Endothelial cell of umbilical vein (primary cell): ENCODE measurements at regions not wholly inside any gene's neighbourhood (a gene's known extent, or its start where the extent isn't known, plus 50 kb on each side); places are given as distances from the start of the nearest gene placed in this dataset.

Experiments
- BruUV-seq: library from RNA; stranded (reverse); fragments of 400-500 nt; replicated peaks from 2 replicates; lab custom pipeline; 2021; lab: Mats Ljungman, UMichigan
- CTCF ChIA-PET: fragments of 300-600, 350-600 bp; sonication (Branson Sonifier 250); formaldehyde crosslinking; loops from one replicate; lab custom pipeline; 2021; ENCODE audit warnings: antibody characterized with exemption, inconsistent platforms; lab: Charles Lee
- POLR2A ChIA-PET: fragments of 300-600, 350-600 bp; sonication (Branson Sonifier 250); formaldehyde crosslinking; loops from one replicate; lab custom pipeline; 2021; ENCODE audit warnings: antibody characterized with exemption, inconsistent platforms; lab: Charles Lee
- DNase-seq: peaks from one replicate; pipeline ENCODE4 v3.0.0-alpha.2; 2011; ENCODE audit warnings: low read depth, low spot score
- FAIRE-seq: peaks from 2 replicates; lab custom pipeline; 2011; peaks lifted over from hg19 to GRCh38; lab: Jason Lieb, UNC
- H2AFZ ChIP-seq: 2 replicates; pipeline ENCODE4 v1.6.0; 2012; ENCODE audit warnings: low read depth, low read length, control low read depth, inconsistent platforms
- H3K27ac ChIP-seq: 2 replicates; pipeline ENCODE4 v1.5.1; 2011; ENCODE audit warnings: low read depth, mild to moderate bottlenecking, control low read depth, low read length, moderate library complexity; ENCODE audit not compliant: insufficient read depth
- H3K27me3 ChIP-seq, 2 experiments: 2 replicates each; pipeline versions ENCODE4 v1.6.0 to v1.6.1; 2011; ENCODE audit warnings: low read length in 2 of 2, mixed read lengths in 1 of 2; ENCODE audit not compliant: control insufficient read depth in 2 of 2, insufficient read depth in 2 of 2
- H3K36me3 ChIP-seq, 2 experiments: 2 replicates in 1 of 2; 3 replicates in 1 of 2; pipeline ENCODE4 v1.5.1; 2011; ENCODE audit warnings: low read length in 2 of 2, mild to moderate bottlenecking in 1 of 2, moderate library complexity in 1 of 2; ENCODE audit not compliant: control insufficient read depth in 2 of 2, insufficient read depth in 2 of 2; ENCODE audit errors: extremely low read depth in 1 of 2
- H3K4me1 ChIP-seq: 3 replicates; pipeline ENCODE4 v1.5.1; 2011; ENCODE audit warnings: mild to moderate bottlenecking, low read length; ENCODE audit not compliant: control insufficient read depth, insufficient read depth; ENCODE audit errors: extremely low read depth
- H3K4me2 ChIP-seq: 2 replicates; pipeline ENCODE4 v1.6.1; 2011; ENCODE audit warnings: low read length, control low read depth, mixed read lengths; ENCODE audit not compliant: insufficient read depth
- H3K4me3 ChIP-seq, 3 experiments: fragments of 200-600 bp in 1 of 3; sonication (generic), shearing (Covaris generic) in 1 of 3; replicated peaks in 1 of 3; 2 replicates each; pipeline ENCODE4 v1.5.1; 2011 to 2016; ENCODE audit warnings: control low read depth in 3 of 3, low read length in 3 of 3, mild to moderate bottlenecking in 2 of 3, inconsistent platforms in 1 of 3, low read depth in 1 of 3, moderate library complexity in 1 of 3; ENCODE audit not compliant: insufficient read depth in 1 of 3
- H3K79me2 ChIP-seq: 2 replicates; pipeline ENCODE4 v1.6.0; 2012; ENCODE audit warnings: low read length, inconsistent platforms; ENCODE audit not compliant: control insufficient read depth, insufficient read depth
- H3K9ac ChIP-seq: replicated peaks from 2 replicates; pipeline ENCODE3; 2011; ENCODE audit warnings: low read length, control low read depth; ENCODE audit not compliant: insufficient read depth; ENCODE audit errors: extremely low read depth
- H3K9me1 ChIP-seq: replicated peaks from 3 replicates; pipeline ENCODE4 v1.6.0; 2011; ENCODE audit warnings: mild to moderate bottlenecking, low read length; ENCODE audit not compliant: control insufficient read depth, insufficient read depth; ENCODE audit errors: extremely low read depth
- H3K9me3 ChIP-seq: replicated peaks from 2 replicates; pipeline ENCODE4 v1.5.1; 2012; ENCODE audit warnings: low read length, inconsistent platforms; ENCODE audit not compliant: control insufficient read depth, insufficient read depth
- H4K20me1 ChIP-seq: replicated peaks from 2 replicates; pipeline ENCODE3; 2011; ENCODE audit warnings: mild to moderate bottlenecking, low read length; ENCODE audit not compliant: control insufficient read depth, insufficient read depth; ENCODE audit errors: extremely low read depth
- CTCF ChIP-seq, 2 donors: IDR thresholded peaks; 1 replicate in 1 of 2; 2 replicates in 1 of 2; pipeline ENCODE4 v1.5.1; 2011; ENCODE audit warnings: low read length in 2 of 2, mild to moderate bottlenecking in 2 of 2, moderate library complexity in 2 of 2, control low read depth in 1 of 2, inconsistent platforms in 1 of 2, low read depth in 1 of 2; ENCODE audit not compliant: insufficient read depth in 1 of 2; ENCODE audit errors: extremely low read depth in 1 of 2
- EZH2 ChIP-seq: IDR thresholded peaks from 2 replicates; pipeline ENCODE4 v1.6.1; 2012; ENCODE audit warnings: borderline replicate concordance, low read depth, mild to moderate bottlenecking, moderate library complexity, low read length, inconsistent platforms; ENCODE audit not compliant: severe bottlenecking
- FOS ChIP-seq: IDR thresholded peaks from 2 replicates; pipeline ENCODE4 v1.6.1; 2011; ENCODE audit warnings: mild to moderate bottlenecking, low read length, moderate library complexity, borderline replicate concordance; ENCODE audit not compliant: insufficient read depth
- GATA2 ChIP-seq: IDR thresholded peaks from 2 replicates; pipeline ENCODE4 v1.7.0; 2011; ENCODE audit warnings: low read depth, mild to moderate bottlenecking, moderate library complexity, mixed read lengths, low read length; ENCODE audit not compliant: insufficient read length, insufficient read depth
- JUN ChIP-seq: IDR thresholded peaks from 2 replicates; pipeline ENCODE4 v1.6.1; 2011; ENCODE audit warnings: borderline replicate concordance, low read depth; ENCODE audit not compliant: insufficient read length, insufficient read depth
- MAX ChIP-seq: IDR thresholded peaks from 2 replicates; pipeline ENCODE4 v1.6.1; 2011; ENCODE audit not compliant: insufficient read depth, insufficient read length
- MYC ChIP-seq: IDR thresholded peaks from one replicate; pipeline ENCODE4 v1.6.1; 2011; ENCODE audit warnings: mild to moderate bottlenecking, low read depth, low read length
- POLR2A ChIP-seq: IDR thresholded peaks from 2 replicates; pipeline ENCODE4 v1.6.1; 2012; ENCODE audit warnings: low read depth, mild to moderate bottlenecking, control low read depth, low read length
- POLR2AphosphoS5 ChIP-seq: IDR thresholded peaks from 2 replicates; pipeline ENCODE4 v1.6.1; 2012; ENCODE audit warnings: low read depth, mild to moderate bottlenecking, control low read depth, low read length, moderate library complexity; ENCODE audit not compliant: insufficient read depth
- dilution Hi-C: fragments of 300-500 bp; cut with MboI; formaldehyde crosslinking; loops from one replicate; pipeline ENCODE4 v1.15.0; 2019; ENCODE audit warnings: low sequenced_read_pairs; ENCODE audit not compliant: extremely low pct_ligation_motif_present
- intact Hi-C: fragments of 100-400 bp; cut with micrococcal nuclease; formaldehyde crosslinking; loops from one replicate; pipeline ENCODE4 v1.10.0; 2022

- no peaks in the 10 kb centered on the region for H3K9me3 ChIP-seq
- intact Hi-C loops = no loop called here
- H3K79me2 ChIP-seq = no peaks in the 10 kb centered on the region
Measured at GRCh38 chr11:134611537-134611936, 199.5 kb upstream of the B3GAT1 start.

More at GRCh38 chr11:134611537-134611936, 199.5 kb upstream of the B3GAT1 start:
- no peak overlapping the region for H2AFZ ChIP-seq
- dilution Hi-C loops = no loop called here
- no peak for TF ChIP-seq POLR2AphosphoS5
- TF ChIP-seq EZH2 = no peak
- no peak for TF ChIP-seq POLR2A
- no peak for TF ChIP-seq GATA2
- TF ChIP-seq MYC = no peak
- TF ChIP-seq JUN = no peak
- TF ChIP-seq CTCF (IDR thresholded peaks at IDR 0.05; ENCODE audit: extremely low read depth in 1 of 2, insufficient read depth in 1 of 2, low read depth in 1 of 2, low read length in 2 of 2) = no peak
- no peak for TF ChIP-seq MAX
- no peak for TF ChIP-seq FOS
- H3K9ac ChIP-seq = no peak overlapping the region
- FAIRE-seq = no peak
- H3K9me1 ChIP-seq = no peaks in the 10 kb centered on the region
- no peak overlapping the region for H3K4me3 ChIP-seq
- no peak for DNase-seq
- no peaks in the 10 kb centered on the region for H3K27me3 ChIP-seq
- H3K4me2 ChIP-seq = no peak overlapping the region
- H3K27ac ChIP-seq = no peak overlapping the region
- CTCF ChIA-PET = no interaction called here
- H4K20me1 ChIP-seq = no peaks in the 10 kb centered on the region
- H3K36me3 ChIP-seq = no peaks in the 10 kb centered on the region
- POLR2A ChIA-PET = no interaction called here
- no TSS peak for BruUV-seq
- no peaks in the 10 kb centered on the region for H3K4me1 ChIP-seq
